ENCODE measurements at regions not wholly inside any gene's neighbourhood (a gene's known extent, or its start where the extent isn't known, plus 50 kb on each side); places are given as distances from the start of the nearest gene placed in this dataset.
"Not testable (repeated sequence)": the region's sequence is repeated elsewhere in the genome, so short reads cannot be mapped to it uniquely, and the experiment has no call there.

DNA sequence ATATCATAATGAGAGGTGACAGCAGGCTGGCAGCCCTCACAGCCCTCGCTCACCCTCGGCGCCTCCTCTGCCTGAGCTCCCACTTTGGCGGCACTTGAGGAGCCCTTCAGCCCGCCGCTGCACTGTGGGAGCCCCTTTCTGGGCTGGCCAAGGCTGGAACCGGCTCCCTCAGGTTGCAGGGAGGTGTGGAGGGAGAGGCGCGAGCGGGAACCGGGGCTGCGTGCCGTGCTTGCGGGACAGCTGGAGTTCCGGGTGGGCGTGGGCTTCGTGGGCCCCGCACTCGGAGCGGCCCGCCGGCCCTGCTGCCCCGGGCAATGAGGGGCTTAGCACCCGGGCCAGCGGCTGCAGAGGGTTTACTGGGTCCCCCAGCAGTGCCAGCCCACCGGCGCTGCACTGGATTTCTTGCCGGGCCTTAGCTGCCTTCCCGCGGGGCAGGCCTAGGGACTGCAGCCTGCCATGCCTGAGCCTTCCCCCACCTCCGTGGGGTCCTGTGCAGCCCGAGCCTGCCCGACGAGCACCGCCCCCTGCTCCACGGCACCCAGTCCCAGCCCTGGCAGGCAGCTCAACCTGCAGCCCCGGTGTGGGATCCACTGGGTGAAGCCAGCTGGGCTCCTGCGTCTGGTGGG lies 147.7 kb downstream of the TLR4 start:
- TF ChIP-seq EP300 (conservative IDR thresholded peaks at IDR 0.05; ENCODE audit: poor library complexity, severe bottlenecking); EZH2 (IDR thresholded peaks at IDR 0.05; ENCODE audit: borderline replicate concordance, insufficient read depth, low read length, poor library complexity, severe bottlenecking); POLR2AphosphoS5 (IDR thresholded peaks at IDR 0.05); RAD21 (conservative IDR thresholded peaks at IDR 0.05): not testable (repeated sequence)
- TF ChIP-seq, protein P1, sequence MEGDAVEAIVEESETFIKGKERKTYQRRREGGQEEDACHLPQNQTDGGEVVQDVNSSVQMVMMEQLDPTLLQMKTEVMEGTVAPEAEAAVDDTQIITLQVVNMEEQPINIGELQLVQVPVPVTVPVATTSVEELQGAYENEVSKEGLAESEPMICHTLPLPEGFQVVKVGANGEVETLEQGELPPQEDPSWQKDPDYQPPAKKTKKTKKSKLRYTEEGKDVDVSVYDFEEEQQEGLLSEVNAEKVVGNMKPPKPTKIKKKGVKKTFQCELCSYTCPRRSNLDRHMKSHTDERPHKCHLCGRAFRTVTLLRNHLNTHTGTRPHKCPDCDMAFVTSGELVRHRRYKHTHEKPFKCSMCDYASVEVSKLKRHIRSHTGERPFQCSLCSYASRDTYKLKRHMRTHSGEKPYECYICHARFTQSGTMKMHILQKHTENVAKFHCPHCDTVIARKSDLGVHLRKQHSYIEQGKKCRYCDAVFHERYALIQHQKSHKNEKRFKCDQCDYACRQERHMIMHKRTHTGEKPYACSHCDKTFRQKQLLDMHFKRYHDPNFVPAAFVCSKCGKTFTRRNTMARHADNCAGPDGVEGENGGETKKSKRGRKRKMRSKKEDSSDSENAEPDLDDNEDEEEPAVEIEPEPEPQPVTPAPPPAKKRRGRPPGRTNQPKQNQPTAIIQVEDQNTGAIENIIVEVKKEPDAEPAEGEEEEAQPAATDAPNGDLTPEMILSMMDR (IDR thresholded peaks at IDR 0.05; ENCODE audit: poor library complexity, severe bottlenecking): not testable (repeated sequence)

Data from neural cell (in vitro differentiated cells).